ENCODE measurements at regions not wholly inside any gene's neighbourhood (a gene's known extent, or its start where the extent isn't known, plus 50 kb on each side); places are given as distances from the start of the nearest gene placed in this dataset.

DNA sequence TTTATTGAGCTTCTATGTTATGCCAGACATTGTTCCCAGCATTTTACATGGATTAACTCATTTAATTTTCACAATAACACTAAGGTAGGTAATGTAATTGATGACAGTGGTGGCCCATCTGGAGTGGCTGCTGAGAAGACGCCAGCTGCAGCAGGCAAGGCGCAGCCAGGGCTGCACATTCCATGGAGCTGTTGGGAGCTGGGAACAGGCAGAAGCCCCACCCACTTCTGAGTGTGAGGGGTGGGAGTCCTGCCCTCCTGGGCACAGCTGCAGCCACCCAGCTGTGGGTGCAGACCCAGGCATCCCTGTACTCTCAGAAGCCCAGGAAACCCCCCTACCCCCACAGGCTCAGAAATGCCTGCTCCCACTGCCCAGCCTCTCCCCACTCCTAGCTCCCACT is 183.3 kb downstream of the DEPDC1B start:
- TF ChIP-seq, protein P1, sequence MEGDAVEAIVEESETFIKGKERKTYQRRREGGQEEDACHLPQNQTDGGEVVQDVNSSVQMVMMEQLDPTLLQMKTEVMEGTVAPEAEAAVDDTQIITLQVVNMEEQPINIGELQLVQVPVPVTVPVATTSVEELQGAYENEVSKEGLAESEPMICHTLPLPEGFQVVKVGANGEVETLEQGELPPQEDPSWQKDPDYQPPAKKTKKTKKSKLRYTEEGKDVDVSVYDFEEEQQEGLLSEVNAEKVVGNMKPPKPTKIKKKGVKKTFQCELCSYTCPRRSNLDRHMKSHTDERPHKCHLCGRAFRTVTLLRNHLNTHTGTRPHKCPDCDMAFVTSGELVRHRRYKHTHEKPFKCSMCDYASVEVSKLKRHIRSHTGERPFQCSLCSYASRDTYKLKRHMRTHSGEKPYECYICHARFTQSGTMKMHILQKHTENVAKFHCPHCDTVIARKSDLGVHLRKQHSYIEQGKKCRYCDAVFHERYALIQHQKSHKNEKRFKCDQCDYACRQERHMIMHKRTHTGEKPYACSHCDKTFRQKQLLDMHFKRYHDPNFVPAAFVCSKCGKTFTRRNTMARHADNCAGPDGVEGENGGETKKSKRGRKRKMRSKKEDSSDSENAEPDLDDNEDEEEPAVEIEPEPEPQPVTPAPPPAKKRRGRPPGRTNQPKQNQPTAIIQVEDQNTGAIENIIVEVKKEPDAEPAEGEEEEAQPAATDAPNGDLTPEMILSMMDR (IDR thresholded peaks at IDR 0.05): no peak
- no peak for TF ChIP-seq POLR2A (IDR thresholded peaks at IDR 0.05)

All from suprapubic skin (tissue), 3 donors.